ENCODE measurements at regions not wholly inside any gene's neighbourhood (a gene's known extent, or its start where the extent isn't known, plus 50 kb on each side); places are given as distances from the start of the nearest gene placed in this dataset.

GRCh38 chr2:236454076-236454475, 115.5 kb upstream of the ACKR3 start:
- no peak overlapping the region for H3K4me3 ChIP-seq (ENCODE audit: low read depth, low read length)
- TF ChIP-seq CTCF (IDR thresholded peaks at IDR 0.05; ENCODE audit: insufficient read depth, low read depth, low read length, missing control alignments) = no peak
- no peak for DNase-seq (ENCODE audit: low read depth)

GRCh38 chr2:236459393-236459792, 110.2 kb upstream of the ACKR3 start:
- no peak for DNase-seq (ENCODE audit: low read depth)
- TF ChIP-seq CTCF (IDR thresholded peaks at IDR 0.05; ENCODE audit: insufficient read depth, low read depth, low read length, missing control alignments) = no peak
- H3K4me3 ChIP-seq (ENCODE audit: low read depth, low read length) = no peak overlapping the region

- no peak for DNase-seq (ENCODE audit: low read depth)
- no peak for TF ChIP-seq CTCF (IDR thresholded peaks at IDR 0.05; ENCODE audit: insufficient read depth, low read depth, low read length, missing control alignments)
- no peak overlapping the region for H3K4me3 ChIP-seq (ENCODE audit: low read depth, low read length)
These were observed 105.5 kb upstream of the ACKR3 start for GRCh38 chr2:236464140-236464539.

- DNase-seq (ENCODE audit: low read depth) = no peak
- no peak overlapping the region for H3K4me3 ChIP-seq (ENCODE audit: low read depth, low read length)
- TF ChIP-seq CTCF (IDR thresholded peaks at IDR 0.05; ENCODE audit: insufficient read depth, low read depth, low read length, missing control alignments) = no peak
These were observed 96.7 kb upstream of the ACKR3 start for GRCh38 chr2:236472720-236473495.

DNA sequence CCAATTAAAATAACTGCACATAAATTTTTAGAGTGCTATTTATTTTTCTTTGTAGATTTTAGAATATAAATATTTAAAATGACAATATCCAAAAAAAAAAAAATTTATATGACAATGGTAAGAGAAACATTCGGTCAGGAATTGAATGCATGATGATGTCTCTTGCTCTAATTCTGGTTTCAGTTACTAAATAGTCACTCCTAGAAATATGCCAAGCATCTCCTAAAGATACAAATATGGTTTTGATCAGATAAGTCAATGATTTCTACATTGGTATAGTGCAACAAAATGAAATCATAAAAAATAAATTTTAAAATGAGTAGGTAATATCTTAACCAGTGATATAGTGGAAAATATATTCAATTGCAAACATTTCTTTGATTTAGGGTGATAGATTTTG, 95.9 kb upstream of the ACKR3 start:
- TF ChIP-seq CTCF (IDR thresholded peaks at IDR 0.05; ENCODE audit: insufficient read depth, low read depth, low read length, missing control alignments) = no peak
- no peak for DNase-seq (ENCODE audit: low read depth)
- no peak overlapping the region for H3K4me3 ChIP-seq (ENCODE audit: low read depth, low read length)

GRCh38 chr2:236479814-236480213, 89.8 kb upstream of the ACKR3 start:
- TF ChIP-seq CTCF (IDR thresholded peaks at IDR 0.05; ENCODE audit: insufficient read depth, low read depth, low read length, missing control alignments) = no peak
- no peak for DNase-seq (ENCODE audit: low read depth)
- no peak overlapping the region for H3K4me3 ChIP-seq (ENCODE audit: low read depth, low read length)

DNA sequence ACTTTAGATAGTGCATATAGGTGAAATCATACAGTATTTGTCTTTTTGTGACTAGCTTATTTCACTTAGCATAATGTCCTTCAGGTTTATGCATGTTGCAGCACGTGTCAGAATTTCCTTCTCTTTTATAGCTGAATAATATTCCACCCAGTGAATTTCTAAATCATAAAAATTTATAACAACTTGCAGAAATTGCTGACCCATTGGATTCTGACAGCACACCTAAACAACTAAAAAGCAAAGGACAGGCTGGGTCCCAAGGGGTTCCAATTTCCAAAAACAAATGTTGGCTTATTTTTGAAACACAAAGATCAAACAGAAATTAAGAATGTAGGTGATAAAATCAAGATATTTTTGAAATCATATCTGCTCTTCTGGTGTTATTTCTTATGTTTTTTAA, 86.5 kb upstream of the ACKR3 start:
- no peak for DNase-seq (ENCODE audit: low read depth)
- H3K4me3 ChIP-seq (ENCODE audit: low read depth, low read length) = no peak overlapping the region
- TF ChIP-seq CTCF (IDR thresholded peaks at IDR 0.05; ENCODE audit: insufficient read depth, low read depth, low read length, missing control alignments) = no peak
